ENCODE measurements at regions not wholly inside any gene's neighbourhood (a gene's known extent, or its start where the extent isn't known, plus 50 kb on each side); places are given as distances from the start of the nearest gene placed in this dataset.

DNA sequence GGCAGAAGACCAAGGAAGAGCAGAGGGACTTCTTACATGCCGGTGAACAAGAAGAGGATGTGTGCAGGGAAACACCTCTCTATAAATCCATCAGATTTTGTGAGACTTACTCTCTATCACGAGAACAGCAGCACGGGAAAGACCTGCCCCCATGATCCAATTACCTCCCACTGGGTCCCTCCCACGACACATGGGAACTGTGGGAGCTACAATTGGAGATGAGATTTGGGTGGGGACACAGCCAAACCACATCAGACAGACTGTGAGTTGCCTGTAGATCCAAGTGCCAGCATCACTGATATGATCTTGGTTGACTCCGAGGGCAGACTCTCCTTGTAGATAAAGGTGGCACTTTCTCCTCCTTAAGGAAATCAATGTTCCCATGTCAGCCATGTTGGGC lies 414.8 kb upstream of the JARID2 start:
- ChIA-PET CTCF (no interaction called here), POLR2A (no interaction called here), RAD21 (ENCODE audit: low non-redundant PET in 1 of 2, low total read pairs in 2 of 2, uncharacterized antibody in 2 of 2, unreplicated experiment in 2 of 2) (no interaction called here)
- no peaks in the 10 kb centered on the region for H3K79me2 ChIP-seq (ENCODE audit: insufficient read depth, low read length)
- no peak overlapping the region for H3K27ac ChIP-seq (ENCODE audit: low read depth, low read length)
- no peaks in the 10 kb centered on the region for H3K36me3 ChIP-seq (ENCODE audit: control insufficient read depth in 1 of 2, insufficient read depth in 2 of 2, low read length in 2 of 2)
- no peak for ATAC-seq
- no peak for DNase-seq (ENCODE audit: low read depth, low spot score)
- peaks cover 4% of the 10 kb centered on the region; the same call in 1 of the 2 replicates for H3K9me2 ChIP-seq (ENCODE audit: insufficient read depth)
- BruUV-seq (replicated peaks) = no TSS peak
- no peak overlapping the region for H3K4me2 ChIP-seq (ENCODE audit: low read length)
- intact Hi-C loops (cut with micrococcal nuclease) = no loop called here
- no peaks in the 10 kb centered on the region for H3K9me3 ChIP-seq (ENCODE audit: control insufficient read depth in 1 of 2, insufficient read depth in 1 of 2, low read depth in 1 of 2, low read length in 2 of 2)
- H3K27me3 ChIP-seq (ENCODE audit: insufficient read depth, low read length) = no peaks in the 10 kb centered on the region
- no peak overlapping the region for H3K9ac ChIP-seq (ENCODE audit: low read length)
- no peaks in the 10 kb centered on the region for H4K20me1 ChIP-seq (ENCODE audit: insufficient read depth)
- H3K4me3 ChIP-seq (replicated peaks in 1 of 2; ENCODE audit: low read depth in 1 of 2, low read length in 2 of 2) = no peak overlapping the region
- TF ChIP-seq SIN3A (IDR thresholded peaks at IDR 0.05; ENCODE audit: low read depth) = no peak
- TF ChIP-seq, protein P1, sequence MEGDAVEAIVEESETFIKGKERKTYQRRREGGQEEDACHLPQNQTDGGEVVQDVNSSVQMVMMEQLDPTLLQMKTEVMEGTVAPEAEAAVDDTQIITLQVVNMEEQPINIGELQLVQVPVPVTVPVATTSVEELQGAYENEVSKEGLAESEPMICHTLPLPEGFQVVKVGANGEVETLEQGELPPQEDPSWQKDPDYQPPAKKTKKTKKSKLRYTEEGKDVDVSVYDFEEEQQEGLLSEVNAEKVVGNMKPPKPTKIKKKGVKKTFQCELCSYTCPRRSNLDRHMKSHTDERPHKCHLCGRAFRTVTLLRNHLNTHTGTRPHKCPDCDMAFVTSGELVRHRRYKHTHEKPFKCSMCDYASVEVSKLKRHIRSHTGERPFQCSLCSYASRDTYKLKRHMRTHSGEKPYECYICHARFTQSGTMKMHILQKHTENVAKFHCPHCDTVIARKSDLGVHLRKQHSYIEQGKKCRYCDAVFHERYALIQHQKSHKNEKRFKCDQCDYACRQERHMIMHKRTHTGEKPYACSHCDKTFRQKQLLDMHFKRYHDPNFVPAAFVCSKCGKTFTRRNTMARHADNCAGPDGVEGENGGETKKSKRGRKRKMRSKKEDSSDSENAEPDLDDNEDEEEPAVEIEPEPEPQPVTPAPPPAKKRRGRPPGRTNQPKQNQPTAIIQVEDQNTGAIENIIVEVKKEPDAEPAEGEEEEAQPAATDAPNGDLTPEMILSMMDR (IDR thresholded peaks at IDR 0.05 in 2 of 3, conservative IDR thresholded peaks at IDR 0.05 in 1 of 3; ENCODE audit: borderline replicate concordance in 1 of 3, insufficient read depth in 1 of 3, low read depth in 2 of 3, low read length in 2 of 3) = no peak
- no peak for TF ChIP-seq EGR1 (IDR thresholded peaks at IDR 0.05; ENCODE audit: low read depth)
- no peak for TF ChIP-seq EZH2 (IDR thresholded peaks at IDR 0.05)
- no peak for TF ChIP-seq SP1 (IDR thresholded peaks at IDR 0.05; ENCODE audit: low read depth)
- no peak for TF ChIP-seq SRF (IDR thresholded peaks at IDR 0.05; ENCODE audit: low read depth)
- no peak for TF ChIP-seq CEBPB (IDR thresholded peaks at IDR 0.05; ENCODE audit: low read depth)
- TF ChIP-seq JUND (IDR thresholded peaks at IDR 0.05) = no peak
- TF ChIP-seq EZH2phosphoT487 (IDR thresholded peaks at IDR 0.05; ENCODE audit: borderline replicate concordance) = no peak
- H2AFZ ChIP-seq (ENCODE audit: low read depth, low read length, poor library complexity, severe bottlenecking) = no peak overlapping the region
- no peaks in the 10 kb centered on the region for H3K4me1 ChIP-seq (ENCODE audit: control insufficient read depth in 1 of 2, insufficient read depth in 2 of 2, low read length in 2 of 2)

DNA sequence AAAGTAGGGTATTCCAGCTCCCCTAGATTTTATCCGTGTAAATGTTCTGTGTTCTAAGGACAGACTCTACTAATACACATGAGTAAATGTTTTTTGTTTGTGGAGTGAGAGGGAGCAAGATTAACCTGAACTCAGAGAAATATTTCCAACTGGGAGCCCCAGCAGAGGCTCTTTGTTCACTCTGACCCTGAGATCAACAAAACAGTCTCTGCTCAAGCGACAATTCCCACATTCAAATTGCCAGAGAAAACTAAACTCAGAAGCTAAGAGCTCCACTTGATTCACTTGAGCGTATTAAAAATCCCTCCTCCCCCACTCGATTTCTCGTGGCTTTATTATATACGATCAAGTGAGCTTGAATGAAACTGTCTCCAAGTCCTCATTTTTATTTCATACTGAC lies 413.9 kb upstream of the JARID2 start:
- Histone ChIP-seq H3K4me2 (ENCODE audit: low read length) (no peak overlapping the region), H2AFZ (ENCODE audit: low read depth, low read length, poor library complexity, severe bottlenecking) (no peak overlapping the region), H3K9me2 (ENCODE audit: insufficient read depth) (peaks cover 4% of the 10 kb centered on the region; the same call in 1 of the 2 replicates), H3K9me3 (ENCODE audit: control insufficient read depth in 1 of 2, insufficient read depth in 1 of 2, low read depth in 1 of 2, low read length in 2 of 2) (no peaks in the 10 kb centered on the region), H3K9ac (ENCODE audit: low read length) (no peak overlapping the region), H3K4me3 (replicated peaks in 1 of 2; ENCODE audit: low read depth in 1 of 2, low read length in 2 of 2) (no peak overlapping the region), H3K27me3 (ENCODE audit: insufficient read depth, low read length) (no peaks in the 10 kb centered on the region), H3K79me2 (ENCODE audit: insufficient read depth, low read length) (no peaks in the 10 kb centered on the region), H3K4me1 (ENCODE audit: control insufficient read depth in 1 of 2, insufficient read depth in 2 of 2, low read length in 2 of 2) (no peaks in the 10 kb centered on the region), H3K27ac (ENCODE audit: low read depth, low read length) (no peak overlapping the region), H3K36me3 (ENCODE audit: control insufficient read depth in 1 of 2, insufficient read depth in 2 of 2, low read length in 2 of 2) (no peaks in the 10 kb centered on the region), H4K20me1 (ENCODE audit: insufficient read depth) (no peaks in the 10 kb centered on the region)
- DNase-seq (ENCODE audit: low read depth, low spot score) (no peak), ATAC-seq (no peak)
- ChIA-PET CTCF (no interaction called here), POLR2A (no interaction called here), RAD21 (ENCODE audit: low non-redundant PET in 1 of 2, low total read pairs in 2 of 2, uncharacterized antibody in 2 of 2, unreplicated experiment in 2 of 2) (no interaction called here)
- intact Hi-C loops (cut with micrococcal nuclease) = no loop called here
- TF ChIP-seq SRF (IDR thresholded peaks at IDR 0.05; ENCODE audit: low read depth) = no peak
- TF ChIP-seq POLR2AphosphoS5 (IDR thresholded peaks at IDR 0.05; ENCODE audit: low read depth, low read length) = no peak
- no peak for TF ChIP-seq POLR2A (IDR thresholded peaks at IDR 0.05; ENCODE audit: borderline replicate concordance, extremely low read depth, insufficient read depth, insufficient read length)
- TF ChIP-seq, protein P1 (IDR thresholded peaks at IDR 0.05 in 2 of 3, conservative IDR thresholded peaks at IDR 0.05 in 1 of 3; ENCODE audit: borderline replicate concordance in 1 of 3, insufficient read depth in 1 of 3, low read depth in 2 of 3, low read length in 2 of 3) = no peak
- TF ChIP-seq SP1 (IDR thresholded peaks at IDR 0.05; ENCODE audit: low read depth) = no peak
- no peak for TF ChIP-seq RAD21 (IDR thresholded peaks at IDR 0.05; ENCODE audit: low read depth)
- TF ChIP-seq ZFX (IDR thresholded peaks at IDR 0.05) = no peak
- no peak for TF ChIP-seq YY1 (IDR thresholded peaks at IDR 0.05; ENCODE audit: extremely low read depth, insufficient replicate concordance, low read depth, low read length)
- no peak for TF ChIP-seq ELF1 (IDR thresholded peaks at IDR 0.05; ENCODE audit: borderline replicate concordance, low read depth)
- no peak for TF ChIP-seq EGR1 (IDR thresholded peaks at IDR 0.05; ENCODE audit: low read depth)
- no peak for TF ChIP-seq CEBPB (IDR thresholded peaks at IDR 0.05; ENCODE audit: low read depth)
- TF ChIP-seq FOSL1 (IDR thresholded peaks at IDR 0.05; ENCODE audit: low read depth) = no peak
- TF ChIP-seq SIN3A (IDR thresholded peaks at IDR 0.05; ENCODE audit: low read depth) = no peak
- TF ChIP-seq EZH2phosphoT487 (IDR thresholded peaks at IDR 0.05; ENCODE audit: borderline replicate concordance) = no peak
- no TSS peak for BruUV-seq (replicated peaks)

All from HCT116 (cell line).